BLaER1 treated with 17β-estradiol and CSF1 and Interleukin-3, amounts not matched to agents 10 nM and 100 nM (cell line): ENCODE measurements at regions not wholly inside any gene's neighbourhood (a gene's known extent, or its start where the extent isn't known, plus 50 kb on each side); places are given as distances from the start of the nearest gene placed in this dataset.

Source experiments
- H3K27ac ChIP-seq, 11 experiments: shearing (Covaris generic); formaldehyde crosslinking; 2 replicates each; pipeline ENCODE4 v1.8.1; 2022
- H3K27me3 ChIP-seq, 11 experiments: shearing (Covaris generic); formaldehyde crosslinking; 2 replicates each; pipeline ENCODE4 v1.8.1; 2022
- H3K36me3 ChIP-seq, 11 experiments: shearing (Covaris generic); formaldehyde crosslinking; 2 replicates each; pipeline ENCODE4 v1.8.1; 2022
- H3K4me1 ChIP-seq, 10 experiments: shearing (Covaris generic); formaldehyde crosslinking; 2 replicates each; pipeline ENCODE4 v1.8.1; 2022
- H3K4me2 ChIP-seq, 11 experiments: shearing (Covaris generic); formaldehyde crosslinking; 2 replicates each; pipeline ENCODE4 v1.8.1; 2022
- H3K4me3 ChIP-seq, 10 experiments: shearing (Covaris generic); formaldehyde crosslinking; 2 replicates each; pipeline ENCODE4 v1.8.1; 2022
- H3K9ac ChIP-seq, 11 experiments: shearing (Covaris generic); formaldehyde crosslinking; 2 replicates each; pipeline ENCODE4 v1.8.1; 2022
- H3K9me3 ChIP-seq, 11 experiments: shearing (Covaris generic); formaldehyde crosslinking; replicated peaks in 1 of 11; 2 replicates each; pipeline ENCODE4 v1.8.1; 2022
- H4K20me1 ChIP-seq, 11 experiments: shearing (Covaris generic); formaldehyde crosslinking; 2 replicates each; pipeline ENCODE4 v1.8.1; 2022
- Cebpa-rat ChIP-seq, 11 experiments: shearing (Covaris generic); IDR thresholded peaks; 2 replicates each; pipeline ENCODE4 v1.8.1; 2022

DNA sequence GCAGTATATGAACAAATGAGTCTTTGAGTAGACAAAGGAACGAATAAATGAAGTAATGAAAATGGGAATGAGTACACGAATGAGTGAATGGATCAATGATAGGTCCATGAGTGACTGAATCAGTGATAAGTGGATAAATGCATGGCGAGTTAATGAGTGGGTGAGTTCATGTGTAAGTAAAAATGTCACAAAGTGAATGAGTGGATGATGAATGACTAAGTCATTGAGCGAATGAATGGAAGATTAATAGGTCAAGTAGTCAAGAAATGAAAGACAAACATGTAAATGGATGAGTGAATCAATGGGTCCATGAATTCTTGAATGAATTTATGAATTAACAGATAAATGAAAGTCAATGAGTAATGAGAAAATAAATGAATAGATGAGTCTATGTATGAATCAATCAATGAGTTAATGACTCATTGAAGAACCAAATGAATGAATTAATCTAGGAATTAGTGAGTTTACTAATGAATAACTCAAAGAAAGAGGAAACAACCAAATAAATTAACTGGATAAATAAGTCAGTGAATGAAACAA, 97.3 kb upstream of the RTL1 start:
- peaks cover 10 to 25% (median 16%) of the 10 kb centered on the region in 10 experiments; a peak in 18 of 20 replicates for H3K4me1 ChIP-seq
- H3K9ac ChIP-seq, result no peak overlapping the region
- no peak overlapping the region for H3K4me2 ChIP-seq
- H3K9me3 ChIP-seq, result peaks cover 0 to 11% (median 0%) of the 10 kb centered on the region in 11 experiments; a peak in 4 of 22 replicates
- H3K27ac ChIP-seq, result no peak overlapping the region
- TF ChIP-seq Cebpa-rat (IDR thresholded peaks at IDR 0.05), result no peak
- H3K27me3 ChIP-seq, result no peaks in the 10 kb centered on the region
- H3K36me3 ChIP-seq, result no peaks in the 10 kb centered on the region
- H3K4me3 ChIP-seq, result no peak overlapping the region
- no peaks in the 10 kb centered on the region for H4K20me1 ChIP-seq

DNA sequence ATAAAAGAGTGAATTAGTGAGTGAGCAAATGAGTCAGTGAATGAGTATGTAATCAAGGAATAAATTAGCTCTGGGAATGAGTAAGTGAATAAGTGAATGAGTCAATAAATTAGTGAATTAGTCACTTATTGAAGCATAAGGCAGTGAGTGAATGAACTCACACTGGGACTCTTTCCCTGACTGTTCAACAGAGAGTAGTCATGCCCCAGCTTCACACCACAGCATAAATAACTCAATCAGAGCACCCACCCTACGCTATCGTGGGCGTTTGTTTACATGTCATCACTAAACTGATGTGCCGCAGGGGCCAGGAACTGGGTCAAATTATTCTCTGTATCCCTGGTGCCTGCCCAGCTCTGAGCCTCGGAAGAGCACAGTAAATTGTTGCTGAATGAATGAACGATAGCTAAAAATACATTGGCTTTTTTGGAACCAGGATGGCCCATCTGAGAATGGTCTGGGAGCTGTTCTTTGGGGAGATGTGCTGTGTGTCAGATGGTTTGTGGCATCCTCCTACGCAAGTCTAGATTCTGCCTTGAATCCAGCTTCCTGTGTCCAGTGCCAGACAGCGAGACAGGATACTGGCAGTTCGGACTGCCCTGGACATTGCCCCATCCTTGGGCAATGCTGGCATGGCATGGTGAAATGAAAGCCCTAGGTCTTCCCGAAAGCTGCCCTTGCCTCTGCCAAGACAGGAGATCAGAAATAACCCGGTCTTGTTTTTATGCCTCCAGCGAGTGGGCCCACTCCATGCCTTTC, 98.0 kb upstream of the RTL1 start:
- H3K27ac ChIP-seq, result no peak overlapping the region
- no peaks in the 10 kb centered on the region for H3K27me3 ChIP-seq
- H3K4me3 ChIP-seq, result no peak overlapping the region
- no peaks in the 10 kb centered on the region for H4K20me1 ChIP-seq
- no peaks in the 10 kb centered on the region for H3K36me3 ChIP-seq
- H3K9ac ChIP-seq, result no peak overlapping the region
- TF ChIP-seq Cebpa-rat (IDR thresholded peaks at IDR 0.05), result no peak
- no peak overlapping the region for H3K4me2 ChIP-seq
- peaks cover 12 to 32% (median 22%) of the 10 kb centered on the region in 10 experiments; a peak in 18 of 20 replicates for H3K4me1 ChIP-seq
- H3K9me3 ChIP-seq, result peaks cover 0 to 11% (median 0%) of the 10 kb centered on the region in 11 experiments; a peak in 2 of 22 replicates

DNA sequence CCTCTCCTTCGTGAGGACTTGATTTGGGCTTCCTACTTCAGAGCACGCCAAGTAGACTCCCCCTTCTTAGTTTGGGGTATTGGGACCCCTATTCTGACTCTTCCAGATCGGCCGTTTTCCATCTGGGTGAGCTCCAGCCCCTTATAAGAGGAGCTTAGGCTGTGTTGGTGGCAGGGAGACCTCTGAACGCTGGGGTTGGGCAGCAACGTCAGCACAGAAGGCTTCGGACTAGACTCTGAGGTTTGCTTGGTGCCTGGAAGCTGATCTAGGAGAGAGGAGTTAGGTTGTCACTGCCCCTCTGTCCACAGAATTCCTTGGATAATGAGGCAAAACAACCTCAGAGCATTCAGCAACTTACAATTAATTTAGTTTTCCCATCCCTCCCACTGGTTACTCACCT, 99.2 kb upstream of the RTL1 start:
- no peaks in the 10 kb centered on the region for H3K36me3 ChIP-seq
- H3K4me2 ChIP-seq, result no peak overlapping the region

DNA sequence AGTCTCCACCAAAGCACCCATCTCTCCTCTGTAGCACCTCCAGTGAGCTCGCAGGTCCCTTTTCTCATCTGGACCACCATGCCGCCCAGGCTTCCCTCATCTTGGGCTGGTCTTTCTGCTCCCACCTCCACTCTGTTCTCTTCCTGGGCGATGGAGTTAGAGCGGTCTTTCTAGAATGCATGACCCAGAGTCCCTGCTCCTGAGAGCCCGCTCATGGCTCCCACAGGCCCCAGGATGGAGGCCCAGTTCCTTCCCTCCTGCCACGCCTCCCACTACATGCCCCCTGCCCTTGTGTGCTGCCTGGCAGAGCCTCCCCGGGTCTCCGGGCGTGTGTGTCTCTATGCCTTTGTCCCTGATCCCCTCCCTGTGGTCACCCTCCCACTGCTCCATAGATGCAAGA, 100.7 kb upstream of the RTL1 start:
- H3K27ac ChIP-seq, result peak overlapping the region in 3 of 11 experiments; percentile 74 to 84 (median 79); a peak in 5 of 22 replicates
- H3K4me2 ChIP-seq, result peak overlapping the region in 7 of 11 experiments; percentile 32 to 88 (median 83); a peak in 12 of 22 replicates
- no peaks in the 10 kb centered on the region for H3K27me3 ChIP-seq
- no peaks in the 10 kb centered on the region for H3K36me3 ChIP-seq
- H3K9ac ChIP-seq, result peak overlapping the region in 1 of 11 experiments; percentile 42; a peak in 1 of 22 replicates
- H3K9me3 ChIP-seq, result peaks cover 0 to 11% (median 0%) of the 10 kb centered on the region in 11 experiments; a peak in 2 of 22 replicates
- peaks cover 12 to 47% (median 22%) of the 10 kb centered on the region in 10 experiments; a peak in 18 of 20 replicates for H3K4me1 ChIP-seq
- TF ChIP-seq Cebpa-rat (IDR thresholded peaks at IDR 0.05), result no peak
- no peaks in the 10 kb centered on the region for H4K20me1 ChIP-seq
- no peak overlapping the region for H3K4me3 ChIP-seq

More for the DNA sequence above, 99.2 kb upstream of the RTL1 start:
- Histone ChIP-seq H3K9me3 (peaks cover 0 to 11% (median 0%) of the 10 kb centered on the region in 11 experiments; a peak in 2 of 22 replicates), H3K27ac (no peak overlapping the region), H3K4me1 (peaks cover 12 to 44% (median 22%) of the 10 kb centered on the region in 10 experiments; a peak in 18 of 20 replicates), H3K9ac (no peak overlapping the region), H3K4me3 (no peak overlapping the region), H4K20me1 (no peaks in the 10 kb centered on the region), H3K27me3 (no peaks in the 10 kb centered on the region)
- no peak for TF ChIP-seq Cebpa-rat (IDR thresholded peaks at IDR 0.05)

DNA sequence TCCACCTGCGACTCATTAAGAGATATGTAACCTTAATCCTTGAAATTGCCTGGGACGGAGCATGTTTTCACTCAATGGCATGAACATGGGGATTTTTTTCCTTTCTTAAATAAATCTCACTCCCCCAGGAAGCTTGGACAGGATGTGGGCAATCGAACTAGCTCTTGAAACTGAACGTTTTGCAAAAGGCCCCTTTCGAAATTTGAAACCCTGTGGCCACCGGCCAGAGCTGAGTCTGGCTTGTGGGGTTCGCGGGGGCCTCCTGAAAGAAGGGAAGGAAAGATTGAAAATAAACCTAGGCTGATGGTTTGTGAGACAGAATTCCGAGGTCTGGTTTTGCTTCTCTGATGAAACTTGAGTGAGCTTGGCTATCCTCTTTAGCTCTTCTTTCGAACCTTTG, 101.4 kb upstream of the RTL1 start:
- Histone ChIP-seq H3K4me1 (peaks cover 12 to 47% (median 22%) of the 10 kb centered on the region in 10 experiments; a peak in 18 of 20 replicates), H3K27ac (peak overlapping the region in 5 of 11 experiments; percentile 53 to 84 (median 74); a peak in 8 of 22 replicates), H3K36me3 (no peaks in the 10 kb centered on the region), H3K4me3 (peak overlapping the region in 2 of 10 experiments; percentile 3 to 47; a peak in 2 of 20 replicates), H4K20me1 (no peaks in the 10 kb centered on the region), H3K9me3 (peaks cover 0 to 11% (median 0%) of the 10 kb centered on the region in 11 experiments; a peak in 2 of 22 replicates), H3K4me2 (peak overlapping the region; percentile 24 to 88 (median 70)), H3K27me3 (no peaks in the 10 kb centered on the region), H3K9ac (peak overlapping the region in 4 of 11 experiments; percentile 33 to 72 (median 60); a peak in 5 of 22 replicates)
- TF ChIP-seq Cebpa-rat (IDR thresholded peaks at IDR 0.05), result no peak

DNA sequence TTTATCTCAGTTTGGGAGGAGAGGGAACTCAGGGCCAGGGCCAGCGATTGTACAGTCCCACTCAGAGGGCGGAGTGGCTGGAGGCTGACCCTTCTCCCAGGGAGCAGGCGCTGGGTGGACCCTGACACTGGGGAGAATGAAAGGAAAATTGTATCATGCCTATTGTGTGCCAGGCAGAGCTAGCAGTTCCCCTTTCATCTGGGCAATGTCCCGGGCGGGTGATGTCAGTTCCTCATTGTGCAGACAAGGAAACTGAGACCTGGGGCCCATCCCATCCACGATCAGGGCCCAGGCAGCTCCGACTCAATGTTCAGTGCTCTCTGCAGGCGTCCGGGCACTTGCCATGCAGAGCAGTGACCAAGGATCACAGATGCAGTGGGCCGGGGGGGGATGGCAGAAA, 101.9 kb upstream of the RTL1 start:
- TF ChIP-seq Cebpa-rat (IDR thresholded peaks at IDR 0.05), result no peak
- Histone ChIP-seq H3K27me3 (no peaks in the 10 kb centered on the region), H3K9ac (peak overlapping the region in 4 of 11 experiments; percentile 33 to 72 (median 60); a peak in 5 of 22 replicates), H4K20me1 (no peaks in the 10 kb centered on the region), H3K4me1 (peaks cover 12 to 47% (median 22%) of the 10 kb centered on the region in 10 experiments; a peak in 18 of 20 replicates), H3K27ac (peak overlapping the region in 5 of 11 experiments; percentile 53 to 84 (median 74); a peak in 8 of 22 replicates), H3K4me2 (peak overlapping the region; percentile 24 to 88 (median 70)), H3K4me3 (peak overlapping the region in 2 of 10 experiments; percentile 3 to 47; a peak in 1 of 20 replicates), H3K36me3 (no peaks in the 10 kb centered on the region), H3K9me3 (peaks cover 0 to 11% (median 0%) of the 10 kb centered on the region in 11 experiments; a peak in 2 of 22 replicates)

DNA sequence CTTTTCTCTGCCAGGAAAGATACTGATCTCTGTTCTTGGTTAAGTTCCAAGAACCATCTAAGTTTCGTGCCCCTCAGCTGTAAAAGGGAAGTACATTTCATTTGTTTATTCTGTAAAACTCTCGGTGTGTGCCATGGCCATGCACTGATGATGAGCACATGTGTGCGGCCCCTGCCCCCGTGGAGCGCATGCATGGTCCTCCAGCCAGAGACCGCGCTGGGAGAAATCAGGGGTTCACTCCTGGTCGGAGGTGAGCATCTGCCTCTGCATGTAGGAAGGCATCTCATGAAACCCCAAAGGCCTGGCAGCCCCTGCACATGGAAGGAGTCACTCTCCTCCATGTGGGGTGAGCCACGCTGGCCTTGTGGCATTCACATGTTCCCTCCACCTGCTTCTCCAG, 102.5 kb upstream of the RTL1 start:
- peak overlapping the region in 4 of 11 experiments; percentile 53 to 84 (median 76); a peak in 6 of 22 replicates for H3K27ac ChIP-seq
- H3K4me1 ChIP-seq, result peaks cover 12 to 47% (median 22%) of the 10 kb centered on the region in 10 experiments; a peak in 18 of 20 replicates
- no peak for TF ChIP-seq Cebpa-rat (IDR thresholded peaks at IDR 0.05)

DNA sequence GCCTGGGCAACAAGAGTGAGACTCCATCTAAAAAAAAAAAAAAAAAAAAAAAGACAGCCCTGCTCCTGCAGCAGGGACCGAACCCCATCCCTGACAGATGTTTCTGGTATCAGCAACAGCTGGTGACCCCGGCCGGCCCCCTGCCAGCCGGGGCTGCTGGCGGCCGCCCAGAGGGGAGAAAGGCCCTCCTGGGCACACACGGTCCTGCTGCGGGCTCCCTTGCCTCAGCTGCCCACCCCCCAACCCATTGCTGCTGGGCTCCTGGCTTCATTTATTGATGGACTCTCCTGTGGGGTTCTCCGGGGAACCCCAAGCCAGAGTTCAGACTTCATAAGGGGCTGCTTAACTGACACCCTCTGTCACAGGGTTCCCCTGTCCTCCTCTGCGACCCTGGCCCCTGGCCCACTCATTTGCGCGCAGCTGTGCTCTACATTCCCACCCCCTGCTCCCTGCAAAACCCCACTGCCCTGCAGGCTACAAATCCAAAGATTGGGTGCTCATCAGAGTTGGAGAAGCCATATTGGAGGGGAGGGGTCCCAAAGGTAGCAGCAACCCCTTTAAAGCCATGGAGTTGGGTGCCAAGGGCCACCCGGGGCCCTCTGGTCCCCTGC, 103.6 kb upstream of the RTL1 start:
- Histone ChIP-seq H3K27ac (no peak overlapping the region), H3K4me2 (peak overlapping the region in 1 of 11 experiments; percentile 8; a peak in 2 of 22 replicates), H3K36me3 (no peaks in the 10 kb centered on the region), H4K20me1 (no peaks in the 10 kb centered on the region), H3K9ac (no peak overlapping the region), H3K4me1 (peaks cover 12 to 47% (median 22%) of the 10 kb centered on the region in 10 experiments; a peak in 18 of 20 replicates), H3K4me3 (no peak overlapping the region), H3K27me3 (no peaks in the 10 kb centered on the region), H3K9me3 (peaks cover 0 to 12% (median 3%) of the 10 kb centered on the region in 11 experiments; a peak in 17 of 22 replicates)
- no peak for TF ChIP-seq Cebpa-rat (IDR thresholded peaks at IDR 0.05)

More for the DNA sequence above, 102.5 kb upstream of the RTL1 start:
- H3K4me2 ChIP-seq, result peak overlapping the region in 10 of 11 experiments; percentile 20 to 88 (median 76); a peak in 15 of 22 replicates
- peaks cover 0 to 11% (median 0%) of the 10 kb centered on the region in 11 experiments; a peak in 2 of 22 replicates for H3K9me3 ChIP-seq
- 0 out of 20 replicates have a peak overlapping the region, but pooled peaks of 1 of the 10 experiments have one; percentile 47 for H3K4me3 ChIP-seq
- peak overlapping the region in 2 of 11 experiments; percentile 59 to 72; a peak in 2 of 22 replicates for H3K9ac ChIP-seq
- H3K36me3 ChIP-seq, result no peaks in the 10 kb centered on the region
- no peaks in the 10 kb centered on the region for H3K27me3 ChIP-seq
- H4K20me1 ChIP-seq, result no peaks in the 10 kb centered on the region
